ENCODE measurements at regions not wholly inside any gene's neighbourhood (a gene's known extent, or its start where the extent isn't known, plus 50 kb on each side); places are given as distances from the start of the nearest gene placed in this dataset.

DNA sequence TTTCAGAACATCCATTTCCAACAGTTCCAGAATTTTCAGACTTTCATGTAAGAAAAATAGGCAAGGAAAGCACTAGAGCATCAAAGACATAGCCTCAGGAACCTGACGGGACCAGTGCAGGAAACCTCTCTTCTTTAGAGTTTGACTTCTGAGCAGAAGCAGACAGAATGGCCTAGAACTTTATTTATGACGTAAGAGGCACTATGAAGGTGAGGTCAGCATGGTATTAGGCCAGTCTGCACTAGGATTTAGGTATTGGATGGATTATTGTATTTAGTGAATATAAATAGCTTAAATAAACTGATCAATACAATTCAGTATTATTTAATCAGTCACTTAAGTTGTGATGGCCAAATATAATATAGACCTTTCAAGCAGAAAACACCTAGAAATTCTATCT, 117.6 kb downstream of the CYRIA start:
- CTCF ChIA-PET = interaction anchor here (0.9 to 2.8 kb wide), 3 partner anchors 61 to 66 kb away, joined by 3 to 18 read pairs (median 8); no protein-coding TSS in a partner anchor
- 31% methylated on average over 2 of the region's 2 CpGs for WGBS (ENCODE audit: low lambda C conversion rate)
- Histone ChIP-seq H3K36me3 (replicated peaks in 1 of 2; ENCODE audit: control insufficient read depth in 1 of 2, insufficient read depth in 2 of 2, low read length in 1 of 2) (no peaks in the 10 kb centered on the region), H3K9me3 (no peaks in the 10 kb centered on the region), H3K27me3 (ENCODE audit: insufficient read depth) (no peaks in the 10 kb centered on the region), H3K4me1 (ENCODE audit: control insufficient read depth in 1 of 2, insufficient read depth in 2 of 2, low read depth in 1 of 2, low read length in 1 of 2) (no peaks in the 10 kb centered on the region), H2AFZ (ENCODE audit: low read depth) (no peak overlapping the region), H3K4me3 (ENCODE audit: low read depth in 2 of 2, low read length in 1 of 2) (no peak overlapping the region), H3K27ac (ENCODE audit: low read depth in 2 of 2, low read length in 1 of 2) (no peak overlapping the region), H3K9me2 (no peaks in the 10 kb centered on the region), H4K20me1 (ENCODE audit: insufficient read depth) (no peaks in the 10 kb centered on the region), H3F3A (replicated peaks; ENCODE audit: insufficient read depth) (no peaks in the 10 kb centered on the region), H3K79me2 (ENCODE audit: insufficient read depth) (no peaks in the 10 kb centered on the region), H3K4me2 (no peak overlapping the region), H3K9ac (no peak overlapping the region)
- TF ChIP-seq MAX (IDR thresholded peaks at IDR 0.05; ENCODE audit: low read depth) (no peak), TAF1 (IDR thresholded peaks at IDR 0.05; ENCODE audit: borderline replicate concordance, low read depth, low read length) (no peak), GABPA (IDR thresholded peaks at IDR 0.05; ENCODE audit: low read depth) (no peak)
- POLR2A ChIA-PET = no interaction called here
- DNase-seq = no peak

- Histone ChIP-seq H3K9ac (no peak overlapping the region), H3K36me3 (replicated peaks in 1 of 2; ENCODE audit: control insufficient read depth in 1 of 2, insufficient read depth in 2 of 2, low read length in 1 of 2) (no peaks in the 10 kb centered on the region), H3F3A (replicated peaks; ENCODE audit: insufficient read depth) (no peaks in the 10 kb centered on the region), H3K4me3 (ENCODE audit: low read depth in 2 of 2, low read length in 1 of 2) (no peak overlapping the region), H3K9me3 (no peaks in the 10 kb centered on the region; the same call in 1 of the 2 replicates), H3K27ac (ENCODE audit: low read depth in 2 of 2, low read length in 1 of 2) (no peak overlapping the region), H3K27me3 (ENCODE audit: insufficient read depth) (no peaks in the 10 kb centered on the region), H3K4me2 (no peak overlapping the region), H3K79me2 (ENCODE audit: insufficient read depth) (no peaks in the 10 kb centered on the region), H2AFZ (ENCODE audit: low read depth) (no peak overlapping the region), H3K4me1 (ENCODE audit: control insufficient read depth in 1 of 2, insufficient read depth in 2 of 2, low read depth in 1 of 2, low read length in 1 of 2) (no peaks in the 10 kb centered on the region), H3K9me2 (no peaks in the 10 kb centered on the region), H4K20me1 (ENCODE audit: insufficient read depth) (no peaks in the 10 kb centered on the region)
- no peak for DNase-seq
- 46% methylated on average over 2 of the region's 2 CpGs for WGBS (ENCODE audit: low lambda C conversion rate)
- no peak for TF ChIP-seq YY1 (IDR thresholded peaks at IDR 0.05; ENCODE audit: low read depth)
- TF ChIP-seq, protein P1, sequence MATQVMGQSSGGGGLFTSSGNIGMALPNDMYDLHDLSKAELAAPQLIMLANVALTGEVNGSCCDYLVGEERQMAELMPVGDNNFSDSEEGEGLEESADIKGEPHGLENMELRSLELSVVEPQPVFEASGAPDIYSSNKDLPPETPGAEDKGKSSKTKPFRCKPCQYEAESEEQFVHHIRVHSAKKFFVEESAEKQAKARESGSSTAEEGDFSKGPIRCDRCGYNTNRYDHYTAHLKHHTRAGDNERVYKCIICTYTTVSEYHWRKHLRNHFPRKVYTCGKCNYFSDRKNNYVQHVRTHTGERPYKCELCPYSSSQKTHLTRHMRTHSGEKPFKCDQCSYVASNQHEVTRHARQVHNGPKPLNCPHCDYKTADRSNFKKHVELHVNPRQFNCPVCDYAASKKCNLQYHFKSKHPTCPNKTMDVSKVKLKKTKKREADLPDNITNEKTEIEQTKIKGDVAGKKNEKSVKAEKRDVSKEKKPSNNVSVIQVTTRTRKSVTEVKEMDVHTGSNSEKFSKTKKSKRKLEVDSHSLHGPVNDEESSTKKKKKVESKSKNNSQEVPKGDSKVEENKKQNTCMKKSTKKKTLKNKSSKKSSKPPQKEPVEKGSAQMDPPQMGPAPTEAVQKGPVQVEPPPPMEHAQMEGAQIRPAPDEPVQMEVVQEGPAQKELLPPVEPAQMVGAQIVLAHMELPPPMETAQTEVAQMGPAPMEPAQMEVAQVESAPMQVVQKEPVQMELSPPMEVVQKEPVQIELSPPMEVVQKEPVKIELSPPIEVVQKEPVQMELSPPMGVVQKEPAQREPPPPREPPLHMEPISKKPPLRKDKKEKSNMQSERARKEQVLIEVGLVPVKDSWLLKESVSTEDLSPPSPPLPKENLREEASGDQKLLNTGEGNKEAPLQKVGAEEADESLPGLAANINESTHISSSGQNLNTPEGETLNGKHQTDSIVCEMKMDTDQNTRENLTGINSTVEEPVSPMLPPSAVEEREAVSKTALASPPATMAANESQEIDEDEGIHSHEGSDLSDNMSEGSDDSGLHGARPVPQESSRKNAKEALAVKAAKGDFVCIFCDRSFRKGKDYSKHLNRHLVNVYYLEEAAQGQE (IDR thresholded peaks at IDR 0.05; ENCODE audit: low read depth, low read length) = peak; percentile 88
- CTCF ChIA-PET = interaction anchor here (0.8 to 2.8 kb wide), 7 partner anchors 10 to 211 kb away, joined by 3 to 18 read pairs (median 5); no protein-coding TSS in a partner anchor
- POLR2A ChIA-PET = no interaction called here
Measured at GRCh38 chr2:16546128-16546754, 119.4 kb downstream of the CYRIA start.

DNA sequence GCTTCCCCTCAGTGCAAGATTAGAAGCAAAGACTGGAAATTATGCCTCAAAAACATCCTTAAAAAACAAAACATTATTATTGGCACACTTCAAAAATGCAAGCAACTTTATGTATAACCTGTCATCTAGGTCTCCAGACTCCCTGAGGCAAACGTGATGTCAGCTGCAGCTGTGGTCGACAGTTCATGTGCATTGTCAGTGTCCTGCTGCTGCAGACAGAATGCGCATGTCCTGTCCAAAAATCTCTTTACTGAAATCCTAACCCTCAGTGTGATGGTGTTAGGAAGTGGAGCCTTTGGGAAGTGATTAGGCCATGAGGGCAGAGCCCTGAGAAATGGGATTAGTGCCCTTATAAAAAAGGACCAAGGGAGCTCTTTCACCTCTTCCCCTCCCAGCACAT, 126.9 kb downstream of the CYRIA start:
- 19% methylated on average over 3 of the region's 3 CpGs for WGBS (ENCODE audit: low lambda C conversion rate)
- Histone ChIP-seq H3K79me2 (ENCODE audit: insufficient read depth) (no peaks in the 10 kb centered on the region), H3F3A (replicated peaks; ENCODE audit: insufficient read depth) (no peaks in the 10 kb centered on the region), H3K36me3 (replicated peaks in 1 of 2; ENCODE audit: control insufficient read depth in 1 of 2, insufficient read depth in 2 of 2, low read length in 1 of 2) (no peaks in the 10 kb centered on the region), H3K9me2 (no peaks in the 10 kb centered on the region), H3K4me2 (no peak overlapping the region), H2AFZ (ENCODE audit: low read depth) (no peak overlapping the region), H3K9ac (no peak overlapping the region), H3K4me1 (ENCODE audit: control insufficient read depth in 1 of 2, insufficient read depth in 2 of 2, low read depth in 1 of 2, low read length in 1 of 2) (peaks cover 0 to 2% of the 10 kb centered on the region in 2 experiments; a peak in 2 of 4 replicates), H4K20me1 (ENCODE audit: insufficient read depth) (no peaks in the 10 kb centered on the region), H3K27me3 (ENCODE audit: insufficient read depth) (no peaks in the 10 kb centered on the region), H3K4me3 (ENCODE audit: low read depth in 2 of 2, low read length in 1 of 2) (no peak overlapping the region), H3K9me3 (peaks cover 3% of the 10 kb centered on the region; the same call in 1 of the 2 replicates), H3K27ac (ENCODE audit: low read depth in 2 of 2, low read length in 1 of 2) (no peak overlapping the region)
- ChIA-PET CTCF (interaction anchor here (0.7 to 2.7 kb wide), 10 partner anchors 13 to 889 kb away, joined by 3 to 14 read pairs (median 4); partner anchors contain the start of gene MYCN), POLR2A (interaction anchor here (0.8 kb wide), 1 partner anchor 17 kb away, joined by 3 read pairs; no protein-coding TSS in a partner anchor)
- no peak for DNase-seq
- TF ChIP-seq MEF2A (IDR thresholded peaks at IDR 0.05; ENCODE audit: borderline replicate concordance, low read depth) (no peak), FOXM1 (IDR thresholded peaks at IDR 0.05; ENCODE audit: low read depth) (no peak), NRF1 (IDR thresholded peaks at IDR 0.05; ENCODE audit: low read depth, low read length) (no peak), RCOR1 (IDR thresholded peaks at IDR 0.05; ENCODE audit: low read length) (no peak), FOXJ3 (CRISPR knock-in tag; IDR thresholded peaks at IDR 0.05) (no peak), RFX5 (IDR thresholded peaks at IDR 0.05; ENCODE audit: low read length) (no peak), GABPA (IDR thresholded peaks at IDR 0.05; ENCODE audit: low read depth) (no peak), TEAD4 (IDR thresholded peaks at IDR 0.05; ENCODE audit: borderline replicate concordance, insufficient read depth) (no peak), POLR2AphosphoS5 (IDR thresholded peaks at IDR 0.05; ENCODE audit: low read depth, low read length) (no peak), ZBTB33 (IDR thresholded peaks at IDR 0.05; ENCODE audit: borderline replicate concordance, low read depth) (no peak)
- TF ChIP-seq, protein P2, sequence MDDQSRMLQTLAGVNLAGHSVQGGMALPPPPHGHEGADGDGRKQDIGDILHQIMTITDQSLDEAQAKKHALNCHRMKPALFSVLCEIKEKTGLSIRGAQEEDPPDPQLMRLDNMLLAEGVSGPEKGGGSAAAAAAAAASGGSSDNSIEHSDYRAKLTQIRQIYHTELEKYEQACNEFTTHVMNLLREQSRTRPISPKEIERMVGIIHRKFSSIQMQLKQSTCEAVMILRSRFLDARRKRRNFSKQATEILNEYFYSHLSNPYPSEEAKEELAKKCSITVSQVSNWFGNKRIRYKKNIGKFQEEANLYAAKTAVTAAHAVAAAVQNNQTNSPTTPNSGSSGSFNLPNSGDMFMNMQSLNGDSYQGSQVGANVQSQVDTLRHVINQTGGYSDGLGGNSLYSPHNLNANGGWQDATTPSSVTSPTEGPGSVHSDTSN (IDR thresholded peaks at IDR 0.05) = no peak
